Cardiac fibroblast (primary cell): ENCODE measurements at regions not wholly inside any gene's neighbourhood (a gene's known extent, or its start where the extent isn't known, plus 50 kb on each side); places are given as distances from the start of the nearest gene placed in this dataset.

Experiments used
- DNase-seq, 2 donors: peaks; one replicate each; pipeline versions ENCODE4 v3.0.0 to v3.0.0-alpha.2; 2010; ENCODE audit warnings: low read depth in 2 of 2
- H3K4me3 ChIP-seq, 2 donors: replicated peaks in 1 of 2; 1 replicate in 1 of 2; 2 replicates in 1 of 2; pipeline ENCODE4 v1.5.1; 2011; ENCODE audit warnings: low read depth in 2 of 2, low read length in 2 of 2, mild to moderate bottlenecking in 2 of 2, moderate library complexity in 1 of 2
- CTCF ChIP-seq: IDR thresholded peaks from one replicate; pipeline ENCODE4 v1.5.1; 2011; ENCODE audit warnings: low read depth, mild to moderate bottlenecking, low read length, inconsistent platforms

- DNase-seq, result no peak
- TF ChIP-seq CTCF, result no peak
- no peak overlapping the region for H3K4me3 ChIP-seq
Measured at GRCh38 chr1:25018110-25018735, 88.1 kb upstream of the RUNX3 start.

DNA sequence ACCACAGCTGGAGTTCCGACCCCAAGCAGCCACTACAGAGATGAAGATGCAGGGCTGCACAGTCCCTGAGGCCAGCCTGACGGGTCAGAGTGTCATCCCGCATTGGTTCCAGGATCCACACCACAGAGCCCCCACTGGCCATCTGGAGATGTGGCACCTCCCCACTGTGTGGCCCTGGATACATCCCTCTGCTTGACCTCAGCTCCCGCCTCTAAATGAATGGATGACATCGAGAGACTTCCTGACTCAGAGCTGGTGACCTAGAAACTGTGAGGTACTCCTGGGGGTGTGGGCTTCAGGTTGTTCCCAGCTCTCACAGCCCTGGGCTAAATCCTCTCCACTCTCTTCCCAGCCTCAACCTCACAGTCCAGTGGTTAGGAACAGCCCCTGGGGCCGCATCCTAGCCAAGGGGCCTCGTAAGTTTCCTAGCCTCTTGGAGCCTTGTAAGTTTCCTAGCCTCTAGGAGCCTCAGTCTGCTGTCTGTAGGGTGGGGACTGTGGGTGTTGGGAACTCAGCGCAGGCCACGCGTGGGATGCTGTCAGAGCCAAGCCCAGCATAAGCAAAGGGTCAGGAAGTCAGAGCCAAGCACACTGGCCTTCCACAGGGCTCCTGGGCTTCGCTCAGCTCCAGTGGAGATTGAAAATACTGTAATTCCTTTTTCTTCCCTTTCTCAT lies 87.5 kb upstream of the RUNX3 start:
- DNase-seq, result peak in 1 of 2 donors; percentile 72
- no peak overlapping the region for H3K4me3 ChIP-seq
- no peak for TF ChIP-seq CTCF

DNA sequence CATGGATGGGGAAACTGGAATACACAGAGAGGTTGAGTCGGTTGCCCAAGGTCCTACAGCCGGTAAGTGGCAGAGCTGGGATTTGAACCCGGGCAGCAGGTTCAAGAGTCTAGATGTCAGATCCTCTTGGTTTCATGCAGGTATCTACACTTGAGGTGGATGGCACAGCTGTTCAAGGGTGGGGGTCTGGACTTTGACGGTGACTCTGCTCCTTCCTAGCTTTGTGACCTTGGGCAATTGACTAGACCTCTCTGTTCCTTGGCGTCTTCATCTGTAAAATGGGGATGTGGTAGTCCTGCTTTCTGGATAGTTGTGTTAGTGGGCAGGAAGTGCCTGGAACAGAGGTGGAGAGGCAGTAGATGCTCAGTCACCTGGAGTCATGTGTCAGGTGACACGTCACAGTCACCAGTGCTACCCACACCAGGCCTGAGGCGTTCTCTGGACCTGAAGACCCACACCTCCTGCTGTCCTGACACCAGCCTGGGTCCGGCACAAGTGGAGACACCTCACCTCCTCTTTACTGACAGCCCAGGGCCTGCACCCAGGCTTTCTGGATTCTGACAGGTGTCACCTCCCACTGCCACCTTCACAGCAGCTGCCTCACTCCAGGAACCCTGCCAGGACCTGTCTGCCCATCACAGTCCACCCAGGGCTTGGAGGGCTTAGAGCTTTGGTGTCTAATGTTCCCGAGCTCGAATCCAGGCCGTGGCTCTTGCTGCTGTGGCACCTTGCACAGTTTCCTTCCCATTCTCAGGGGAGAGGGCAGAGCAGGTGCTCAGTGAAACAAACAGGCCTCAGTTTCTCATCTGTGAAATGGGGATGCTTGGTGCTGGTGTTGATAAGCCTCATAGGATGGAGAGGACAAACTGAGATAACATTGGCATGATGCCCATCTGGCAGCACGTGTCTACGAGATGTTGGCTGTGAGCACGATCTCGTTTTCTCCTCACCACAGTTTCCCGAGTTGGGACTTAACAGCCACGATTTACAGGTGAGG lies 83.2 kb upstream of the RUNX3 start:
- DNase-seq, result no peak
- TF ChIP-seq CTCF, result no peak
- H3K4me3 ChIP-seq, result no peak overlapping the region

DNA sequence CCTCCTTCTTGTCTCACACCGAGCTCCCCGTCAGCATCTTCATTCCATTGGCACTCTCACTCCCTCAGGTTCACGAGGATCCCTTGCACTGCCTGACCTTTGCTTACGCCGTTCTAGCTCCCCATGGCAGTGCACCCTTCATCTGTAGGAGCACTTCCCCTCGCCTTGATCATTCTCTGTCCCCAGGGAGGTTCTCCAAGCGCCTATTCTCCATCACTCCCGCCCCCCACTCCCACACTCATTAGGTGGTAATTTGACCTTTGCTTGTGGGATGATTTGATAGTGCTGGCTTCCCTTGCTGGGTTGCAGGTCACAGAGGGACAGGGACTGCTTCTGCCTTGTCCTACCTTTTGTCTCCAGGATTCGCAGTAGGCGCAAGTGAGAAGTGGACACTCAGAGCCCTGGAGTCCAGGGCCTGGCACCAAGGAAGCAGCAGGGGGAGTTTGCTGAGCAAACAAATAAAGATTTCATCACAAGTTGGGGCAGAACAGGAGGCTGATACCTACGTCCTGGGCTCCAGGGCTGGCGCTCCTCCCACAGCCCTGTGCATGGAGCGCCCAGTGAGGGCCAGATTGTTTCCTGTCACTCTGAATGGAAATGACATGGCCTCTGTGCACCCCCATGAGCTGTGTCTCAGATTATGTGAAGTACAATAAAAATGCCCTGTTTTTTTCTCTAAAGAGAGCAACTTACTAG lies 82.0 kb upstream of the RUNX3 start:
- no peak overlapping the region for H3K4me3 ChIP-seq
- DNase-seq, result no peak
- TF ChIP-seq CTCF, result no peak

- H3K4me3 ChIP-seq, result no peak overlapping the region
- DNase-seq, result no peak
- no peak for TF ChIP-seq CTCF
Measured at GRCh38 chr1:25011275-25011674, 81.2 kb upstream of the RUNX3 start.

GRCh38 chr1:25009671-25010262 lies 79.7 kb upstream of the RUNX3 start:
- DNase-seq, result no peak

More at GRCh38 chr1:25009671-25010262, 79.7 kb upstream of the RUNX3 start:
- TF ChIP-seq CTCF, result no peak
- no peak overlapping the region for H3K4me3 ChIP-seq
